PC-3 (cell line): ENCODE measurements at regions not wholly inside any gene's neighbourhood (a gene's known extent, or its start where the extent isn't known, plus 50 kb on each side); places are given as distances from the start of the nearest gene placed in this dataset.

Experiments
- EZH2 ChIP-seq: fragments of 300-600 bp; sonication (generic); IDR thresholded peaks from one replicate; pipeline ENCODE4 v1.6.1; 2017; ENCODE audit warnings: antibody characterized with exemption, mild to moderate bottlenecking, low read length; ENCODE audit not compliant: unreplicated experiment
- EZH2phosphoT487 ChIP-seq: fragments of 300-600 bp; sonication (generic); IDR thresholded peaks from 2 replicates; pipeline ENCODE4 v1.6.1; 2018; ENCODE audit warnings: mild to moderate bottlenecking, antibody characterized with exemption, low read length, borderline replicate concordance
- TF ChIP-seq, protein P1 (sequence below): fragments of 300-600 bp; sonication (generic); conservative IDR thresholded peaks from 2 replicates; pipeline ENCODE4 v1.5.1; 2017; ENCODE audit warnings: antibody characterized with exemption, low read depth, mild to moderate bottlenecking, low read length

DNA sequence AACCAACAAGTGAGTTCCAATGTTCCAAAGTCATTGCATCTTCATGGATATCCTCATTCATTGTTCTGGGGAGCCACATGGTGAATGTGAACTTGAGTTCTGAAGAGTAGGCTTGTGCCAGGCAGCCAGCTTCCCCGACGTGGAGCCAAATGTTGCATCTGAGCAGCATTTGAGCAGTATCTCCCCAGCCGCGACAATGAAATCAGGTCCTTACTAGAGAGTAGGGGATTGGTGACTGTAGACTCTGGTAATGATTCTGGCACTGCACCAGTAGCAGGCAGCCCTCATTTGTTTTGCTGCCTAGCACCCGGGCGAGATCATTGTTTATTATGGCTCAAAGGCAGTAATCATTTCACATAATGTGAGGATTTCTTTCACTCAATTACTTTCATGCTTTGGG lies 451.4 kb upstream of the C9orf72 start:
- TF ChIP-seq, protein P1, sequence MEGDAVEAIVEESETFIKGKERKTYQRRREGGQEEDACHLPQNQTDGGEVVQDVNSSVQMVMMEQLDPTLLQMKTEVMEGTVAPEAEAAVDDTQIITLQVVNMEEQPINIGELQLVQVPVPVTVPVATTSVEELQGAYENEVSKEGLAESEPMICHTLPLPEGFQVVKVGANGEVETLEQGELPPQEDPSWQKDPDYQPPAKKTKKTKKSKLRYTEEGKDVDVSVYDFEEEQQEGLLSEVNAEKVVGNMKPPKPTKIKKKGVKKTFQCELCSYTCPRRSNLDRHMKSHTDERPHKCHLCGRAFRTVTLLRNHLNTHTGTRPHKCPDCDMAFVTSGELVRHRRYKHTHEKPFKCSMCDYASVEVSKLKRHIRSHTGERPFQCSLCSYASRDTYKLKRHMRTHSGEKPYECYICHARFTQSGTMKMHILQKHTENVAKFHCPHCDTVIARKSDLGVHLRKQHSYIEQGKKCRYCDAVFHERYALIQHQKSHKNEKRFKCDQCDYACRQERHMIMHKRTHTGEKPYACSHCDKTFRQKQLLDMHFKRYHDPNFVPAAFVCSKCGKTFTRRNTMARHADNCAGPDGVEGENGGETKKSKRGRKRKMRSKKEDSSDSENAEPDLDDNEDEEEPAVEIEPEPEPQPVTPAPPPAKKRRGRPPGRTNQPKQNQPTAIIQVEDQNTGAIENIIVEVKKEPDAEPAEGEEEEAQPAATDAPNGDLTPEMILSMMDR = no peak
- TF ChIP-seq EZH2 (no peak), EZH2phosphoT487 (no peak)
